ENCODE measurements at regions not wholly inside any gene's neighbourhood (a gene's known extent, or its start where the extent isn't known, plus 50 kb on each side); places are given as distances from the start of the nearest gene placed in this dataset.

DNA sequence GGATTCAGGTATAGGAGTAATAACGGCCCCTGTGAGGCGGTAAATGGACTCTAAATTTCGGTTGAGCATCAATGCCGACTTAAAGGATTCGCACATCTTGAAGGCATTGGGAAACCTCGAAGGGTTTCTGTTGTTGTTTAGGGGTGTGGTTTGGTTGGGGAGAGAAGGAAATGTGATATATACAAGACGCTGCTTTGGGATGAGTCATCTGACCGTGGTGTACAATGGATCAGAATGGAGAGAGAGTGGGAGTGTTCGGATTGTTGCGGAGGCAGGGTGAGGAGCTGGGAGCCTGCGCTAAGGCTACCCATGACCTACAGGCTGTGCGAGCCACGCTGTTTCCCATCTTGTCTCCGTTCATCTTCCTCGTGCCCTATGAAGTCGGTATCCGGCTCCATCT lies 60.4 kb upstream of the ERCC6L2 start (continued):
- TF ChIP-seq JUND (IDR thresholded peaks at IDR 0.05; ENCODE audit: borderline replicate concordance, low read depth, low read length) (peak; percentile 86), JUND (tag; IDR thresholded peaks at IDR 0.05; ENCODE audit: borderline replicate concordance, low read depth, low read length) (peak; percentile 80), SOX6 (IDR thresholded peaks at IDR 0.05) (peak; percentile 61), FOSL1 (tag; conservative IDR thresholded peaks at IDR 0.05) (peak; percentile 84), ARID1B (IDR thresholded peaks at IDR 0.05) (0 out of 2 replicates have a peak, but pooled peaks have one; percentile 30), EGR1 (conservative IDR thresholded peaks at IDR 0.05) (peak; percentile 48), ZBTB17 (CRISPR knock-in tag; IDR thresholded peaks at IDR 0.05) (no peak)

DNA sequence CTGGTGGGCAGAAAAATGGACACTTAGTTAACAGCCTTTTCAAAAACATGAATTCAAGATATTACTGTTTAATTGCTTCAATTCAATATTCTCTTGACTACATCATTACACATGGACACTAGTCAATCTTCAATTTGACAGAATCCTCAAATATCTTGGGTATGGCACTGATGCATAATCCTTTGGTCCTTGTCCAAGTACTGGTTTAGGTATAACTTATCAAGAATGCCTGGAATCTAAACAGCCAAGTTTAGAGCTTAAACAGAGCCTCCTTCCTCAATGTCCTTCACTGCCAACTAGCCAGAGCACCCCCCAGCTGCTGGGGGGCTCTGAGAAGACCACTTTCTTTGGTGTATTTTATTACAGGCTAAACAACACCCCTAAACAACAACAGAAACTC lies 61.6 kb upstream of the ERCC6L2 start:
- no peak for TF ChIP-seq ZNF79 (CRISPR knock-in tag; IDR thresholded peaks at IDR 0.05; ENCODE audit: low read depth)
- TF ChIP-seq, protein P1, sequence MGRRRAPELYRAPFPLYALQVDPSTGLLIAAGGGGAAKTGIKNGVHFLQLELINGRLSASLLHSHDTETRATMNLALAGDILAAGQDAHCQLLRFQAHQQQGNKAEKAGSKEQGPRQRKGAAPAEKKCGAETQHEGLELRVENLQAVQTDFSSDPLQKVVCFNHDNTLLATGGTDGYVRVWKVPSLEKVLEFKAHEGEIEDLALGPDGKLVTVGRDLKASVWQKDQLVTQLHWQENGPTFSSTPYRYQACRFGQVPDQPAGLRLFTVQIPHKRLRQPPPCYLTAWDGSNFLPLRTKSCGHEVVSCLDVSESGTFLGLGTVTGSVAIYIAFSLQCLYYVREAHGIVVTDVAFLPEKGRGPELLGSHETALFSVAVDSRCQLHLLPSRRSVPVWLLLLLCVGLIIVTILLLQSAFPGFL (CRISPR knock-in tag; IDR thresholded peaks at IDR 0.05) = no peak
- no peak for TF ChIP-seq TSC22D4 (tag; IDR thresholded peaks at IDR 0.05)
- TF ChIP-seq PHF20 (IDR thresholded peaks at IDR 0.05; ENCODE audit: partially characterized antibody) = no peak
- TF ChIP-seq SMC3 (conservative IDR thresholded peaks at IDR 0.05; ENCODE audit: insufficient read depth, low read depth, low read length) = no peak
- TF ChIP-seq, protein P2, sequence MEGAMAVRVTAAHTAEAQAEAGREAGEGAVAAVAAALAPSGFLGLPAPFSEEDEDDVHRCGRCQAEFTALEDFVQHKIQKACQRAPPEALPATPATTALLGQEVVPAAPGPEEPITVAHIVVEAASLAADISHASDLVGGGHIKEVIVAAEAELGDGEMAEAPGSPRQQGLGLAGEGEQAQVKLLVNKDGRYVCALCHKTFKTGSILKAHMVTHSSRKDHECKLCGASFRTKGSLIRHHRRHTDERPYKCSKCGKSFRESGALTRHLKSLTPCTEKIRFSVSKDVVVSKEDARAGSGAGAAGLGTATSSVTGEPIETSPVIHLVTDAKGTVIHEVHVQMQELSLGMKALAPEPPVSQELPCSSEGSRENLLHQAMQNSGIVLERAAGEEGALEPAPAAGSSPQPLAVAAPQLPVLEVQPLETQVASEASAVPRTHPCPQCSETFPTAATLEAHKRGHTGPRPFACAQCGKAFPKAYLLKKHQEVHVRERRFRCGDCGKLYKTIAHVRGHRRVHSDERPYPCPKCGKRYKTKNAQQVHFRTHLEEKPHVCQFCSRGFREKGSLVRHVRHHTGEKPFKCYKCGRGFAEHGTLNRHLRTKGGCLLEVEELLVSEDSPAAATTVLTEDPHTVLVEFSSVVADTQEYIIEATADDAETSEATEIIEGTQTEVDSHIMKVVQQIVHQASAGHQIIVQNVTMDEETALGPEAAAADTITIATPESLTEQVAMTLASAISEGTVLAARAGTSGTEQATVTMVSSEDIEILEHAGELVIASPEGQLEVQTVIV (CRISPR knock-in tag; IDR thresholded peaks at IDR 0.05; ENCODE audit: borderline replicate concordance) = no peak
- no peak for TF ChIP-seq TRIM28 (IDR thresholded peaks at IDR 0.05)
- no peak for TF ChIP-seq RAD51 (IDR thresholded peaks at IDR 0.05; ENCODE audit: borderline replicate concordance, low read depth)
- TF ChIP-seq KLF6 (CRISPR knock-in tag; IDR thresholded peaks at IDR 0.05; ENCODE audit: borderline replicate concordance) = no peak
- TF ChIP-seq PTTG1 (tag; IDR thresholded peaks at IDR 0.05; ENCODE audit: low read depth) = no peak
- no peak for TF ChIP-seq SAFB (IDR thresholded peaks at IDR 0.05; ENCODE audit: borderline replicate concordance, low read depth, low read length)
- no peak for TF ChIP-seq ZNF143 (CRISPR knock-in tag; IDR thresholded peaks at IDR 0.05)
- TF ChIP-seq, protein P3, sequence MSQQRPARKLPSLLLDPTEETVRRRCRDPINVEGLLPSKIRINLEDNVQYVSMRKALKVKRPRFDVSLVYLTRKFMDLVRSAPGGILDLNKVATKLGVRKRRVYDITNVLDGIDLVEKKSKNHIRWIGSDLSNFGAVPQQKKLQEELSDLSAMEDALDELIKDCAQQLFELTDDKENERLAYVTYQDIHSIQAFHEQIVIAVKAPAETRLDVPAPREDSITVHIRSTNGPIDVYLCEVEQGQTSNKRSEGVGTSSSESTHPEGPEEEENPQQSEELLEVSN (IDR thresholded peaks at IDR 0.05; ENCODE audit: borderline replicate concordance in 1 of 2, extremely low read depth in 1 of 2, insufficient read depth in 1 of 2, insufficient read length in 1 of 2, low read depth in 1 of 2, low read length in 1 of 2, poor library complexity in 1 of 2, severe bottlenecking in 1 of 2) = no peak
- Histone ChIP-seq H3K36me3 (ENCODE audit: control insufficient read depth, insufficient read depth, low read length) (no peaks in the 10 kb centered on the region), H3K4me3 (no peak overlapping the region), H3K27me3 (ENCODE audit: control insufficient read depth in 2 of 2, insufficient read depth in 2 of 2, low read length in 2 of 2) (peaks cover 21 to 35% of the 10 kb centered on the region in 2 experiments), H3K9ac (ENCODE audit: insufficient read depth in 1 of 2, low read depth in 2 of 2, low read length in 2 of 2) (no peak overlapping the region), H3K4me1 (replicated peaks in 1 of 2; ENCODE audit: control insufficient read depth in 2 of 2, insufficient read depth in 2 of 2, low read length in 2 of 2) (peaks cover 3 to 10% of the 10 kb centered on the region in 2 experiments; a peak in 3 of 5 replicates), H4K20me1 (replicated peaks; ENCODE audit: control insufficient read depth, insufficient read depth, low read length) (no peaks in the 10 kb centered on the region), H3K4me2 (ENCODE audit: insufficient read depth, low read length) (no peak overlapping the region), H3K9me3 (replicated peaks; ENCODE audit: control insufficient read depth, insufficient read depth, low read depth, low read length) (no peaks in the 10 kb centered on the region), H3K79me2 (ENCODE audit: control insufficient read depth, insufficient read depth, low read length) (no peaks in the 10 kb centered on the region), H3K27ac (ENCODE audit: extremely low read depth, low read depth, low read length) (no peak overlapping the region), H2AFZ (ENCODE audit: low read depth, low read length) (no peak overlapping the region), H3K9me1 (ENCODE audit: control insufficient read depth, insufficient read depth, low read length) (no peaks in the 10 kb centered on the region)
- ATAC-seq (no peak), FAIRE-seq (no peak), DNase-seq (ENCODE audit: extremely low read depth in 1 of 4, low spot score in 3 of 4) (no peak)
- POLR2A ChIA-PET = interaction anchor here (0.6 kb wide), 1 partner anchor 62 kb away, joined by 3 read pairs; no protein-coding TSS in a partner anchor
- in situ Hi-C loops (cut with MboI) (no loop called here), intact Hi-C loops (cut with micrococcal nuclease) (no loop called here)
- CTCF ChIA-PET (ENCODE audit: low intra/inter-chr PET ratio) = no interaction called here
- BruUV-seq (replicated peaks) = no TSS peak

All from K562 (cell line).